ENCODE measurements at regions not wholly inside any gene's neighbourhood (a gene's known extent, or its start where the extent isn't known, plus 50 kb on each side); places are given as distances from the start of the nearest gene placed in this dataset.

DNA sequence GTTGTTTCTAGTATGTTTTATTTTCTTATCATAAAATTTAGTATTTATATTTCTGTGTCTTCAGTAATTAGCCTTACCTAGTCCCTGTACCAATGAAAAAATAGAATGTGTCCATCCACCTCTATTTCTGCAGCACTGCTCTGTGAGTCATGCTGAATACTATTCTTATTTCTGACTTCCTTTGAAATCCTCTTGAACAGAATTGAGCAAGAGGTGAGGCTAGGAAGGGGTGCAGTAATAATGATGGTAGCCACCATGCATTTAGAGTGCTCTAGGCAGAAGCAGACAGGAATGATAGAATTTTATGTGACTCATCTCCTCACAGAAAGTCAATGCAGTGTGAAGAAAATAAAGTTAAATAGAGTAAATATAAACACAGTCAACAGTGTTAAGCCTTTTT is 60.0 kb downstream of the OR10A6 start:
- TF ChIP-seq EZH2phosphoT487 (IDR thresholded peaks at IDR 0.05; ENCODE audit: borderline replicate concordance, low read length): no peak
- TF ChIP-seq, protein P1, sequence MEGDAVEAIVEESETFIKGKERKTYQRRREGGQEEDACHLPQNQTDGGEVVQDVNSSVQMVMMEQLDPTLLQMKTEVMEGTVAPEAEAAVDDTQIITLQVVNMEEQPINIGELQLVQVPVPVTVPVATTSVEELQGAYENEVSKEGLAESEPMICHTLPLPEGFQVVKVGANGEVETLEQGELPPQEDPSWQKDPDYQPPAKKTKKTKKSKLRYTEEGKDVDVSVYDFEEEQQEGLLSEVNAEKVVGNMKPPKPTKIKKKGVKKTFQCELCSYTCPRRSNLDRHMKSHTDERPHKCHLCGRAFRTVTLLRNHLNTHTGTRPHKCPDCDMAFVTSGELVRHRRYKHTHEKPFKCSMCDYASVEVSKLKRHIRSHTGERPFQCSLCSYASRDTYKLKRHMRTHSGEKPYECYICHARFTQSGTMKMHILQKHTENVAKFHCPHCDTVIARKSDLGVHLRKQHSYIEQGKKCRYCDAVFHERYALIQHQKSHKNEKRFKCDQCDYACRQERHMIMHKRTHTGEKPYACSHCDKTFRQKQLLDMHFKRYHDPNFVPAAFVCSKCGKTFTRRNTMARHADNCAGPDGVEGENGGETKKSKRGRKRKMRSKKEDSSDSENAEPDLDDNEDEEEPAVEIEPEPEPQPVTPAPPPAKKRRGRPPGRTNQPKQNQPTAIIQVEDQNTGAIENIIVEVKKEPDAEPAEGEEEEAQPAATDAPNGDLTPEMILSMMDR (IDR thresholded peaks at IDR 0.05; ENCODE audit: low read depth, low read length, poor library complexity, severe bottlenecking): no peak
